ENCODE measurements at regions not wholly inside any gene's neighbourhood (a gene's known extent, or its start where the extent isn't known, plus 50 kb on each side); places are given as distances from the start of the nearest gene placed in this dataset.

GRCh38 chr9:99303177-99303576, 81.1 kb downstream of the SEC61B start:
- Histone ChIP-seq H3K36me3 (replicated peaks) (no peaks in the 10 kb centered on the region), H3K27ac (no peak overlapping the region), H3K4me3 (ENCODE audit: low read depth, low read length) (no peak overlapping the region), H3K27me3 (replicated peaks) (no peaks in the 10 kb centered on the region)
- DNase-seq, result no peak
- in situ Hi-C loops (cut with HindIII; ENCODE audit: low pct_ligation_motif_present, low sequenced_read_pairs), result no loop called here
- no peak for TF ChIP-seq CTCF (IDR thresholded peaks at IDR 0.05; ENCODE audit: low read depth, low read length, missing control alignments)

- H3K27ac ChIP-seq, result no peak overlapping the region
- H3K27me3 ChIP-seq (replicated peaks), result no peaks in the 10 kb centered on the region
- no peak for DNase-seq
- no peaks in the 10 kb centered on the region for H3K36me3 ChIP-seq (replicated peaks)
- in situ Hi-C loops (cut with HindIII; ENCODE audit: low pct_ligation_motif_present, low sequenced_read_pairs), result no loop called here
- TF ChIP-seq CTCF (IDR thresholded peaks at IDR 0.05; ENCODE audit: low read depth, low read length, missing control alignments), result no peak
- H3K4me3 ChIP-seq (ENCODE audit: low read depth, low read length), result no peak overlapping the region
Measured at GRCh38 chr9:99305124-99305523, 83.0 kb downstream of the SEC61B start.

GRCh38 chr9:99305820-99306811, 84.0 kb downstream of the SEC61B start:
- no peak for DNase-seq
- Histone ChIP-seq H3K4me3 (ENCODE audit: low read depth, low read length) (no peak overlapping the region), H3K36me3 (replicated peaks) (no peaks in the 10 kb centered on the region), H3K27me3 (replicated peaks) (no peaks in the 10 kb centered on the region), H3K27ac (no peak overlapping the region)
- in situ Hi-C loops (cut with HindIII; ENCODE audit: low pct_ligation_motif_present, low sequenced_read_pairs), result no loop called here
- TF ChIP-seq CTCF (IDR thresholded peaks at IDR 0.05; ENCODE audit: low read depth, low read length, missing control alignments), result no peak

GRCh38 chr9:99307851-99308250, 85.8 kb downstream of the SEC61B start:
- no peak overlapping the region for H3K4me3 ChIP-seq (ENCODE audit: low read depth, low read length)
- H3K27me3 ChIP-seq (replicated peaks), result no peaks in the 10 kb centered on the region
- in situ Hi-C loops (cut with HindIII; ENCODE audit: low pct_ligation_motif_present, low sequenced_read_pairs), result no loop called here
- TF ChIP-seq CTCF (IDR thresholded peaks at IDR 0.05; ENCODE audit: low read depth, low read length, missing control alignments), result no peak
- H3K27ac ChIP-seq, result no peak overlapping the region
- no peak for DNase-seq
- no peaks in the 10 kb centered on the region for H3K36me3 ChIP-seq (replicated peaks)

- in situ Hi-C loops (cut with HindIII; ENCODE audit: low pct_ligation_motif_present, low sequenced_read_pairs), result no loop called here
Measured at GRCh38 chr9:99309141-99309939, 87.3 kb downstream of the SEC61B start.

More at GRCh38 chr9:99309141-99309939, 87.3 kb downstream of the SEC61B start:
- TF ChIP-seq CTCF (IDR thresholded peaks at IDR 0.05; ENCODE audit: low read depth, low read length, missing control alignments), result no peak
- Histone ChIP-seq H3K27ac (no peak overlapping the region), H3K4me3 (ENCODE audit: low read depth, low read length) (no peak overlapping the region), H3K36me3 (replicated peaks) (no peaks in the 10 kb centered on the region), H3K27me3 (replicated peaks) (no peaks in the 10 kb centered on the region)
- DNase-seq, result no peak

Measured in brain microvascular endothelial cell (primary cell).